GM12878 (cell line): ENCODE measurements at regions not wholly inside any gene's neighbourhood (a gene's known extent, or its start where the extent isn't known, plus 50 kb on each side); places are given as distances from the start of the nearest gene placed in this dataset.

Source experiments
- ATAC-seq: fragments of 200-7000 bp; cut with Tn5 transposase; 3 replicates; pipeline ENCODE4 v1.9.1; 2020; ENCODE audit warnings: mild to moderate bottlenecking, moderate library complexity
- BruUV-seq: library from RNA; stranded (reverse); fragments of 400-500 nt; replicated peaks from 2 replicates; lab custom pipeline; 2021; lab: Mats Ljungman, UMichigan
- CTCF ChIA-PET: fragments of 300-600 bp; sonication (Branson Sonifier 250); formaldehyde crosslinking; extraction: SDS; loops from one replicate; lab custom pipeline; 2021; ENCODE audit warnings: inconsistent platforms; lab: Yijun Ruan, JAX
- POLR2A ChIA-PET: fragments of 350-600 bp; formaldehyde crosslinking; extraction: SDS; loops from one replicate; lab custom pipeline; 2021; ENCODE audit warnings: inconsistent platforms; lab: Charles Lee
- RAD21 ChIA-PET: fragments of 300-600 bp; sonication (Branson Sonifier 250); formaldehyde crosslinking; loops from one replicate; lab custom pipeline; 2023; ENCODE audit warnings: antibody characterized with exemption; ENCODE audit not compliant: unreplicated experiment; lab: Charles Lee
- SMC1A ChIA-PET: fragments of 300-600 bp; sonication (Branson Sonifier 250); formaldehyde crosslinking; loops from one replicate; lab custom pipeline; 2023; ENCODE audit not compliant: unreplicated experiment, uncharacterized antibody; lab: Charles Lee
- DNase-seq: peaks from one replicate; pipeline ENCODE4 v3.0.0-alpha.2; 2011; ENCODE audit warnings: low read depth, low spot score
- FAIRE-seq: peaks from 3 replicates; lab custom pipeline; 2011; peaks lifted over from hg19 to GRCh38; lab: Jason Lieb, UNC
- H2AFZ ChIP-seq: 2 replicates; pipeline ENCODE4 v1.6.0; 2011; ENCODE audit warnings: low read depth, low read length, control low read depth; ENCODE audit not compliant: control insufficient read depth
- H3K27ac ChIP-seq: 2 replicates; pipeline ENCODE4 v1.5.1; 2011; ENCODE audit warnings: control low read depth; ENCODE audit not compliant: control insufficient read depth, insufficient read depth
- H3K27me3 ChIP-seq, 2 experiments: replicated peaks in 1 of 2; 2 replicates each; pipeline versions ENCODE4 v1.6.0 to v1.6.1; 2011; ENCODE audit warnings: low read length in 1 of 2; ENCODE audit not compliant: control insufficient read depth in 2 of 2, insufficient read depth in 2 of 2
- H3K36me3 ChIP-seq, 2 experiments: 2 replicates each; pipeline ENCODE4 v1.5.1; 2011; ENCODE audit warnings: low read length in 1 of 2; ENCODE audit not compliant: control insufficient read depth in 2 of 2, insufficient read depth in 2 of 2
- H3K4me1 ChIP-seq: 2 replicates; pipeline ENCODE4 v1.6.1; 2011; ENCODE audit warnings: mild to moderate bottlenecking, low read length, moderate library complexity, mixed read lengths; ENCODE audit not compliant: control insufficient read depth, insufficient read depth
- H3K4me2 ChIP-seq: 2 replicates; pipeline ENCODE4 v1.6.0; 2011; ENCODE audit warnings: control low read depth; ENCODE audit not compliant: control insufficient read depth, insufficient read depth
- H3K4me3 ChIP-seq: fragments of 200-600 bp; sonication (generic); 2 replicates; pipeline ENCODE4 v1.5.1; 2016
- H3K79me2 ChIP-seq: 2 replicates; pipeline ENCODE4 v1.6.0; 2011; ENCODE audit warnings: low read length; ENCODE audit not compliant: control insufficient read depth, insufficient read depth
- H3K9ac ChIP-seq: 2 replicates; pipeline ENCODE4 v1.8.0; 2011; ENCODE audit warnings: low read length, control low read depth, mixed read lengths; ENCODE audit not compliant: control insufficient read depth, insufficient read depth
- H3K9me3 ChIP-seq: replicated peaks from 3 replicates; pipeline ENCODE4 v1.5.1; 2011; ENCODE audit warnings: mild to moderate bottlenecking, low read length; ENCODE audit not compliant: control insufficient read depth, insufficient read depth
- H4K20me1 ChIP-seq: 2 replicates; pipeline ENCODE4 v1.6.0; 2011; ENCODE audit not compliant: control insufficient read depth, insufficient read depth
- ATF7 ChIP-seq: fragments of 450-650 bp; IDR thresholded peaks from 2 replicates; pipeline ENCODE4 v1.6.1; 2016; ENCODE audit warnings: low read depth, mild to moderate bottlenecking
- CHD2 ChIP-seq: IDR thresholded peaks from 2 replicates; pipeline ENCODE4 v1.6.1; 2011; ENCODE audit warnings: low read depth, low read length, improper control_type of control experiment, borderline replicate concordance
- IRF3 ChIP-seq: fragments of 450-650 bp; IDR thresholded peaks from 2 replicates; pipeline ENCODE4 v1.6.1; 2014; ENCODE audit warnings: mild to moderate bottlenecking
- MEF2A ChIP-seq: IDR thresholded peaks from 2 replicates; pipeline ENCODE4 v1.6.1; 2011; ENCODE audit warnings: low read depth, mild to moderate bottlenecking, low read length, moderate library complexity; ENCODE audit not compliant: insufficient read depth
- NKRF ChIP-seq: fragments of 450-650 bp; conservative IDR thresholded peaks from 2 replicates; pipeline ENCODE4 v1.6.1; 2017; ENCODE audit warnings: mild to moderate bottlenecking, moderate library complexity
- PAX8 ChIP-seq: fragments of 450-650 bp; IDR thresholded peaks from 2 replicates; pipeline ENCODE4 v1.6.1; 2017; ENCODE audit warnings: mild to moderate bottlenecking, moderate library complexity
- RFX5 ChIP-seq: IDR thresholded peaks from 2 replicates; pipeline ENCODE4 v1.6.1; 2011; ENCODE audit warnings: low read depth, low read length, improper control_type of control experiment
- SIN3A ChIP-seq: IDR thresholded peaks from 2 replicates; pipeline ENCODE4 v1.6.1; 2012; ENCODE audit warnings: low read depth, low read length, improper control_type of control experiment
- SMARCA5 ChIP-seq: fragments of 450-650 bp; IDR thresholded peaks from 2 replicates; pipeline ENCODE4 v1.6.1; 2017; ENCODE audit warnings: mild to moderate bottlenecking
- SP1 ChIP-seq: IDR thresholded peaks from one replicate; pipeline ENCODE4 v1.6.1; 2011; ENCODE audit warnings: low read depth, low read length
- SREBF1 ChIP-seq: IDR thresholded peaks from 2 replicates; pipeline ENCODE4 v1.6.1; 2012; ENCODE audit warnings: mild to moderate bottlenecking, low read length
- ZNF592 ChIP-seq: fragments of 450-650 bp; IDR thresholded peaks from 2 replicates; pipeline ENCODE4 v1.6.1; 2017; ENCODE audit warnings: mild to moderate bottlenecking, moderate library complexity
- ZNF687 ChIP-seq: fragments of 450-650 bp; IDR thresholded peaks from 2 replicates; pipeline ENCODE4 v1.6.1; 2017; ENCODE audit warnings: mild to moderate bottlenecking, moderate library complexity
- whole genome bisulfite sequencing: methylation state at CpG from one replicate; pipeline ENCODE4 v1.1.6; 2016; ENCODE audit warnings: low lambda C conversion rate; ENCODE audit not compliant: insufficient replicate concordance, insufficient coverage; ENCODE audit errors: missing lambda C conversion rate; 5-methylcytosine and 5-hydroxymethylcytosine counted together
- in situ Hi-C: fragments of 300-500 bp; cut with MboI; formaldehyde crosslinking; loops from 9 replicates; pipeline ENCODE4 v1.14.3; 2018; ENCODE audit warnings: mixed read lengths
- intact Hi-C: fragments of 100-400 bp; cut with micrococcal nuclease; formaldehyde crosslinking; loops from one replicate; pipeline ENCODE4 v1.14.2; 2022; ENCODE audit not compliant: unreplicated experiment

GRCh38 chr3:194276768-194277103 is 74.4 kb downstream of the CPN2 start:
- Histone ChIP-seq H3K27me3 (no peaks in the 10 kb centered on the region), H4K20me1 (no peaks in the 10 kb centered on the region), H3K4me2 (no peak overlapping the region), H3K27ac (no peak overlapping the region), H3K4me1 (no peaks in the 10 kb centered on the region), H3K9me3 (no peaks in the 10 kb centered on the region), H2AFZ (no peak overlapping the region), H3K4me3 (no peak overlapping the region), H3K9ac (no peak overlapping the region), H3K36me3 (no peaks in the 10 kb centered on the region), H3K79me2 (no peaks in the 10 kb centered on the region)
- ChIA-PET CTCF (no interaction called here), POLR2A (no interaction called here), RAD21 (no interaction called here), SMC1A (no interaction called here)
- FAIRE-seq (no peak), DNase-seq (no peak), ATAC-seq (no peak; the same call in 2 of the 3 replicates)
- no TSS peak for BruUV-seq
- WGBS, result 75% methylated on average over 4 of the region's 4 CpGs
- intact Hi-C loops (no loop called here), in situ Hi-C loops (no loop called here)
- no peak for TF ChIP-seq RFX5
- TF ChIP-seq ZNF592, result no peak
- TF ChIP-seq IRF3, result no peak
- TF ChIP-seq ATF7, result no peak
- TF ChIP-seq ZNF687, result no peak
- TF ChIP-seq SMARCA5, result no peak
- TF ChIP-seq MEF2A, result no peak
- TF ChIP-seq NKRF, result no peak
- TF ChIP-seq SP1, result no peak
- no peak for TF ChIP-seq PAX8
- no peak for TF ChIP-seq CHD2
- TF ChIP-seq SIN3A, result no peak
- TF ChIP-seq SREBF1, result no peak
